SK-N-SH (cell line): ENCODE measurements at regions not wholly inside any gene's neighbourhood (a gene's known extent, or its start where the extent isn't known, plus 50 kb on each side); places are given as distances from the start of the nearest gene placed in this dataset.
"Not testable (repeated sequence)": the region's sequence is repeated elsewhere in the genome, so short reads cannot be mapped to it uniquely, and the experiment has no call there.

Experiments used
- CTCF ChIA-PET: fragments of 300-600, 350-600 bp; formaldehyde crosslinking; extraction: SDS; loops from one replicate; lab custom pipeline; 2021; lab: Yijun Ruan, JAX
- POLR2A ChIA-PET: fragments of 350-600 bp; sonication (Branson Sonifier 250); formaldehyde crosslinking; extraction: SDS; loops from one replicate; lab custom pipeline; 2020; ENCODE audit warnings: antibody characterized with exemption, inconsistent platforms; lab: Yijun Ruan, JAX
- DNase-seq: peaks from one replicate; pipeline ENCODE4 v3.0.0; 2012
- H2AFZ ChIP-seq: fragments of 200-600 bp; sonication (generic); 2 replicates; pipeline ENCODE4 v1.8.1; 2016; ENCODE audit warnings: antibody characterized with exemption, mild to moderate bottlenecking, low read depth
- H3F3A ChIP-seq: fragments of 200-600 bp; sonication (generic); replicated peaks from 2 replicates; pipeline ENCODE3; 2016; ENCODE audit warnings: antibody characterized with exemption, mild to moderate bottlenecking; ENCODE audit not compliant: insufficient read depth
- H3K27ac ChIP-seq, 2 experiments: fragments of 200-500 bp in 1 of 2; fragments of 200-600 bp in 1 of 2; sonication (Bioruptor generic) in 1 of 2; sonication (generic), shearing (Covaris generic) in 1 of 2; 2 replicates each; pipeline versions ENCODE4 v1.5.1 to v1.6.1; 2014 to 2016; ENCODE audit warnings: low read depth in 2 of 2, inconsistent platforms in 1 of 2, low read length in 1 of 2, mild to moderate bottlenecking in 1 of 2, mixed read lengths in 1 of 2
- H3K27me3 ChIP-seq: fragments of 200-600 bp; sonication (generic), shearing (Covaris generic); 2 replicates; pipeline ENCODE4 v1.6.1; 2016; ENCODE audit warnings: mixed run types; ENCODE audit not compliant: insufficient read depth
- H3K36me3 ChIP-seq, 2 experiments: fragments of 200-500 bp in 1 of 2; fragments of 200-600 bp in 1 of 2; sonication (Bioruptor generic) in 1 of 2; sonication (generic) in 1 of 2; replicated peaks in 1 of 2; 2 replicates each; pipeline versions ENCODE3 to v1.5.1; 2014 to 2016; ENCODE audit warnings: low read length in 1 of 2, mild to moderate bottlenecking in 1 of 2; ENCODE audit not compliant: insufficient read depth in 2 of 2, control insufficient read depth in 1 of 2
- H3K4me1 ChIP-seq, 2 experiments: fragments of 200-500 bp in 1 of 2; fragments of 200-600 bp in 1 of 2; sonication (Bioruptor generic) in 1 of 2; sonication (generic), shearing (Covaris generic) in 1 of 2; 2 replicates each; pipeline versions ENCODE4 v1.5.1 to v1.6.1; 2014 to 2016; ENCODE audit warnings: low read depth in 1 of 2, low read length in 1 of 2, mixed run types in 1 of 2; ENCODE audit not compliant: insufficient read depth in 2 of 2, control insufficient read depth in 1 of 2
- H3K4me2 ChIP-seq: fragments of 200-600 bp; sonication (generic), shearing (Covaris generic); 2 replicates; pipeline ENCODE4 v1.6.1; 2017; ENCODE audit warnings: mixed run types
- H3K4me3 ChIP-seq, 2 experiments: fragments of 200-500 bp in 1 of 2; fragments of 200-600 bp in 1 of 2; sonication (Bioruptor generic) in 1 of 2; sonication (generic), shearing (Covaris generic) in 1 of 2; 2 replicates each; pipeline versions ENCODE4 v1.5.1 to v1.8.1; 2014 to 2016; ENCODE audit warnings: low read depth in 2 of 2, inconsistent platforms in 1 of 2, low read length in 1 of 2, mild to moderate bottlenecking in 1 of 2, mixed read lengths in 1 of 2, moderate library complexity in 1 of 2
- H3K79me2 ChIP-seq: fragments of 200-600 bp; sonication (generic); 2 replicates; pipeline ENCODE4 v1.8.1; 2017; ENCODE audit warnings: mild to moderate bottlenecking; ENCODE audit not compliant: insufficient read depth
- H3K9ac ChIP-seq: fragments of 200-600 bp; sonication (generic); 2 replicates; pipeline ENCODE4 v1.6.1; 2017; ENCODE audit warnings: mixed run types
- H3K9me2 ChIP-seq: fragments of 200-600 bp; sonication (generic); 2 replicates; pipeline ENCODE4 v1.6.1; 2017; ENCODE audit warnings: mixed run types
- H3K9me3 ChIP-seq: fragments of 200-600 bp; sonication (generic); 2 replicates; pipeline ENCODE4 v1.6.1; 2017; ENCODE audit warnings: mixed run types, mild to moderate bottlenecking, moderate library complexity
- H4K20me1 ChIP-seq: fragments of 200-600 bp; sonication (generic); 2 replicates; pipeline ENCODE4 v1.6.1; 2017; ENCODE audit warnings: mild to moderate bottlenecking, mixed run types; ENCODE audit not compliant: insufficient read depth
- CHD2 ChIP-seq: fragments of 150-350 bp; IDR thresholded peaks from 2 replicates; pipeline ENCODE4 v1.6.1; 2018; ENCODE audit warnings: low read length; ENCODE audit not compliant: partially characterized antibody
- ELF1 ChIP-seq: IDR thresholded peaks from 2 replicates; pipeline ENCODE4 v1.4.0; 2012
- EP300 ChIP-seq, 2 experiments: IDR thresholded peaks; 2 replicates each; pipeline versions ENCODE4 v1.4.0 to v1.6.1; 2012; ENCODE audit warnings: borderline replicate concordance in 1 of 2, low read depth in 1 of 2, low read length in 1 of 2
- EZH2phosphoT487 ChIP-seq: fragments of 200-600 bp; sonication (generic); IDR thresholded peaks from 2 replicates; pipeline ENCODE4 v1.6.1; 2017; ENCODE audit warnings: low read depth, mixed run types, mild to moderate bottlenecking, antibody characterized with exemption, moderate library complexity, borderline replicate concordance
- FOSL2 ChIP-seq: IDR thresholded peaks from 2 replicates; pipeline ENCODE4 v1.4.0; 2012; ENCODE audit warnings: low read depth, mild to moderate bottlenecking, moderate library complexity, borderline replicate concordance
- FOXM1 ChIP-seq: IDR thresholded peaks from 2 replicates; pipeline ENCODE4 v1.4.0; 2012; ENCODE audit warnings: low read depth, mild to moderate bottlenecking
- GABPA ChIP-seq: IDR thresholded peaks from 2 replicates; pipeline ENCODE4 v1.4.0; 2012; ENCODE audit warnings: low read depth, mild to moderate bottlenecking
- GATA2 ChIP-seq: sonication (generic); formaldehyde crosslinking; IDR thresholded peaks from 2 replicates; pipeline ENCODE4 v1.5.0; 2020; ENCODE audit warnings: mild to moderate bottlenecking, missing genetic modification reagents
- IRF3 ChIP-seq: fragments of 150-350 bp; IDR thresholded peaks from 2 replicates; pipeline ENCODE4 v1.6.1; 2016; ENCODE audit warnings: mild to moderate bottlenecking, low read depth, low read length
- JUND ChIP-seq: IDR thresholded peaks from 2 replicates; pipeline ENCODE4 v1.4.0; 2012
- MAX ChIP-seq: IDR thresholded peaks from 2 replicates; pipeline ENCODE4 v1.4.0; 2012; ENCODE audit warnings: low read depth
- MEF2A ChIP-seq: IDR thresholded peaks from 2 replicates; pipeline ENCODE4 v1.4.0; 2012; ENCODE audit warnings: low read depth, borderline replicate concordance
- MXI1 ChIP-seq: IDR thresholded peaks from 2 replicates; pipeline ENCODE4 v1.6.1; 2012; ENCODE audit warnings: mild to moderate bottlenecking, low read depth, low read length, improper control_type of control experiment
- NFIC ChIP-seq: IDR thresholded peaks from 2 replicates; pipeline ENCODE4 v1.4.0; 2012; ENCODE audit warnings: borderline replicate concordance
- NRF1 ChIP-seq: IDR thresholded peaks from 2 replicates; pipeline ENCODE4 v1.6.1; 2012; ENCODE audit warnings: low read depth, mild to moderate bottlenecking, low read length
- RAD21 ChIP-seq: IDR thresholded peaks from 2 replicates; pipeline ENCODE4 v1.6.1; 2012; ENCODE audit warnings: mild to moderate bottlenecking, low read length
- RCOR1 ChIP-seq: fragments of 150-350 bp; IDR thresholded peaks from 2 replicates; pipeline ENCODE4 v1.6.1; 2017; ENCODE audit warnings: antibody characterized with exemption, low read length
- RFX5 ChIP-seq: IDR thresholded peaks from 2 replicates; pipeline ENCODE4 v1.6.1; 2012; ENCODE audit warnings: mild to moderate bottlenecking, improper control_type of control experiment, low read length
- RXRA ChIP-seq: IDR thresholded peaks from 2 replicates; pipeline ENCODE4 v1.4.0; 2012; ENCODE audit warnings: low read depth, mild to moderate bottlenecking, borderline replicate concordance
- SIN3A ChIP-seq: IDR thresholded peaks from 2 replicates; pipeline ENCODE4 v1.6.1; 2012; ENCODE audit warnings: low read depth, mild to moderate bottlenecking, low read length, moderate library complexity, borderline replicate concordance
- TCF12 ChIP-seq: IDR thresholded peaks from 2 replicates; pipeline ENCODE4 v1.4.0; 2012
- USF1 ChIP-seq: IDR thresholded peaks from 2 replicates; pipeline ENCODE4 v1.4.0; 2012; ENCODE audit warnings: low read depth, borderline replicate concordance
- WGBS: methylation state at CpG from one replicate; pipeline ENCODE4 v1.1.6; 2017; ENCODE audit warnings: low lambda C conversion rate; 5-methylcytosine and 5-hydroxymethylcytosine counted together

GRCh38 chr5:37915097-37915736 lies 75.4 kb upstream of the GDNF start:
- CTCF ChIA-PET: no interaction called here
- Histone ChIP-seq H3K4me1 (no peaks in the 10 kb centered on the region), H4K20me1 (no peaks in the 10 kb centered on the region), H3K4me2 (no peak overlapping the region), H3K4me3 (no peak overlapping the region), H3K79me2 (no peaks in the 10 kb centered on the region), H3K36me3 (no peaks in the 10 kb centered on the region), H3K9me2 (no peaks in the 10 kb centered on the region), H2AFZ (no peak overlapping the region), H3K9me3 (no peaks in the 10 kb centered on the region), H3F3A (no peaks in the 10 kb centered on the region), H3K27ac (no peak overlapping the region), H3K9ac (no peak overlapping the region), H3K27me3 (peaks cover 38% of the 10 kb centered on the region; the same call in 1 of the 2 replicates)
- DNase-seq: no peak
- TF ChIP-seq GABPA: no peak
- TF ChIP-seq RXRA: no peak
- no peak for TF ChIP-seq IRF3
- TF ChIP-seq MEF2A: no peak
- TF ChIP-seq SIN3A: no peak
- TF ChIP-seq RFX5: no peak
- no peak for TF ChIP-seq GATA2 (CRISPR knock-in tag)
- no peak for TF ChIP-seq JUND
- WGBS: 24% methylated on average over 4 of the region's 4 CpGs
- POLR2A ChIA-PET: no interaction called here

GRCh38 chr5:37909610-37910266 lies 69.9 kb upstream of the GDNF start:
- H3K9me2 ChIP-seq, H2AFZ ChIP-seq, H3K9ac ChIP-seq, H3K27ac ChIP-seq, H4K20me1 ChIP-seq, H3K4me3 ChIP-seq, H3F3A ChIP-seq, H3K4me1 ChIP-seq, H3K79me2 ChIP-seq, H3K4me2 ChIP-seq, DNase-seq, H3K9me3 ChIP-seq, CTCF ChIA-PET, H3K36me3 ChIP-seq, POLR2A ChIA-PET: not testable (repeated sequence)
- 2% methylated on average over 4 of the region's 5 CpGs for WGBS
- peaks cover 47% of the 10 kb centered on the region; the same call in 1 of the 2 replicates for H3K27me3 ChIP-seq

- H3K9me2 ChIP-seq: no peaks in the 10 kb centered on the region
- no peaks in the 10 kb centered on the region for H4K20me1 ChIP-seq
- no peak overlapping the region for H3K9ac ChIP-seq
- WGBS: 2% methylated on average over 2 of the region's 2 CpGs
- H2AFZ ChIP-seq: no peak overlapping the region
- ChIA-PET POLR2A (no interaction called here), CTCF (no interaction called here)
- peaks cover 29% of the 10 kb centered on the region; the same call in 1 of the 2 replicates for H3K27me3 ChIP-seq
- no peaks in the 10 kb centered on the region for H3K79me2 ChIP-seq
- H3K4me2 ChIP-seq: no peak overlapping the region
- H3K36me3 ChIP-seq: no peaks in the 10 kb centered on the region
- no peaks in the 10 kb centered on the region for H3K9me3 ChIP-seq
- no peak overlapping the region for H3K4me3 ChIP-seq
- no peak overlapping the region for H3K27ac ChIP-seq
- no peaks in the 10 kb centered on the region for H3F3A ChIP-seq
- DNase-seq: no peak
- no peaks in the 10 kb centered on the region for H3K4me1 ChIP-seq
- TF ChIP-seq JUND (no peak), ELF1 (no peak), EP300 (IDR thresholded peaks at IDR 0.05; ENCODE audit: borderline replicate concordance in 1 of 2, low read depth in 1 of 2, low read length in 1 of 2) (no peak), RAD21 (no peak), FOSL2 (no peak), EZH2phosphoT487 (no peak), USF1 (no peak), RCOR1 (no peak), FOXM1 (no peak), NFIC (no peak), GABPA (no peak), MXI1 (no peak), SIN3A (no peak), GATA2 (CRISPR knock-in tag) (no peak), TCF12 (no peak), MAX (no peak), CHD2 (no peak), RXRA (no peak), NRF1 (no peak)
Measured at GRCh38 chr5:37906416-37906815, 66.6 kb upstream of the GDNF start.
